HS-27A (cell line): ENCODE measurements at regions not wholly inside any gene's neighbourhood (a gene's known extent, or its start where the extent isn't known, plus 50 kb on each side); places are given as distances from the start of the nearest gene placed in this dataset.
A peak's percentile ranks its signal among the peaks of the same experiment; 100 is the strongest.
"Not testable (repeated sequence)": the region's sequence is repeated elsewhere in the genome, so short reads cannot be mapped to it uniquely, and the experiment has no call there.

Experiments
- DNase-seq: peaks from one replicate; pipeline ENCODE4 v3.0.0-alpha.2; 2012; ENCODE audit warnings: low read depth, missing footprints

GRCh38 chr1:206362994-206363393 is 107.3 kb upstream of the IKBKE start:
- not testable (repeated sequence) for DNase-seq

- not testable (repeated sequence) for DNase-seq
Measured at GRCh38 chr1:206365271-206365670, 105.0 kb upstream of the IKBKE start.

DNA sequence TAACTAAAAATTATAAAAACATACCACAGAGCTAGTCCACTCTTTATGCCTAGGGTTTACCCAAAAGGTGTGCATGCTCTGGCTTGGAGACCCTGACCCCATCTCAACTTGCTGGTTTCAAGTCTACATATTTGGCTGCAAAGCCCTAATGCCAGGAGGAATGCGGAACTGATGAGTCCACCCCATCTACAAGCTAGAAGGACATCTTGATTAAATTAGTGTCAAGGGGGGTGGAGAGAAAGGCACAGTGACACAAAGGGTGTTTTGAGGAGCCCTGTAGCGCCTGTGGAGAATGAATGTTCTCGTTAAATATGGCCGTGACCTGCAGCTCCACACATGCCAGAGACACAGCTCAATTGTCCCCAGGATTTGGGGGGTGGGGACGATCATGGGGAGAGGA is 104.1 kb upstream of the IKBKE start:
- not testable (repeated sequence) for DNase-seq

DNA sequence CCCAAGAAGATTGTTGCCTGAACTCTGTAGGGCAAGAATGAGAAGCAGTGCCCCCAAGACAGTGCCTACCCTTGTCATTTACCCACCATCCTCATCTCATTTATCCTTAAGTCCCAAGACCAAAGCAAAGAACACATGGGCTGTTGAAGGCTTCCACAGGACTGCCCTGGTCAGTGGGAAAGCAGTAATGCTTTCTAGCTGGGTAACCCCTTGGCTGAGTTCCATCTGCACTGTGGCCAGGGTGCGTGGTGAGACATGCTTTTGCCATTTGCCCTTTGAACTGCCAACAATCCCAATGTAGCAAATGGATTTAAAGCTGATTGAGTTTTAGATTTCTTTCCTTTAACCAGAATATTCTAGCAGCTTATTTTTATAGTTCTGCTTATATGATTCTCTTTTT is 103.5 kb upstream of the IKBKE start:
- DNase-seq, result not testable (repeated sequence)

GRCh38 chr1:206367955-206368622 is 102.2 kb upstream of the IKBKE start:
- DNase-seq, result not testable (repeated sequence)

- not testable (repeated sequence) for DNase-seq
Measured at GRCh38 chr1:206374725-206375124, 95.6 kb upstream of the IKBKE start.

- DNase-seq, result not testable (repeated sequence)
Measured at GRCh38 chr1:206375552-206375951, 94.7 kb upstream of the IKBKE start.

DNA sequence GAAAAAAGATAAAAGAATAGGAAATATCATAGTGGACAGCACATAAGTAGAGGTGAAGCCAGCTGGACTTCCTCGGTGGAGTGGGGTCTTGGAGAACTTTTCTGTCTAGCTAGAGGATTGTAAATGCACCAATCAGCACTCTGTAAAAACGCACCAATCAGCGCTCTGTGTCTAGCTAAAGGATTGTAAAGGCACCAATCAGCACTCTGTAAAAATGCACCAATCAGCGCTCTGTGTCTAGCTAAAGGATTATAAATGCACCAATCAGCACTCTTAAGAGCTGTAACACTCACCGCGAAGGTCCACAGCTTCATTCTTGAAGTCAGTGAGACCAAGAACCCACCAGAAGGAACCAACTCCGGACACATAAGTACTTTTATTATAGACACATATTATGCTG is 91.8 kb upstream of the IKBKE start:
- not testable (repeated sequence) for DNase-seq

- DNase-seq, result not testable (repeated sequence)
Measured at GRCh38 chr1:206379245-206379644, 91.0 kb upstream of the IKBKE start.

DNA sequence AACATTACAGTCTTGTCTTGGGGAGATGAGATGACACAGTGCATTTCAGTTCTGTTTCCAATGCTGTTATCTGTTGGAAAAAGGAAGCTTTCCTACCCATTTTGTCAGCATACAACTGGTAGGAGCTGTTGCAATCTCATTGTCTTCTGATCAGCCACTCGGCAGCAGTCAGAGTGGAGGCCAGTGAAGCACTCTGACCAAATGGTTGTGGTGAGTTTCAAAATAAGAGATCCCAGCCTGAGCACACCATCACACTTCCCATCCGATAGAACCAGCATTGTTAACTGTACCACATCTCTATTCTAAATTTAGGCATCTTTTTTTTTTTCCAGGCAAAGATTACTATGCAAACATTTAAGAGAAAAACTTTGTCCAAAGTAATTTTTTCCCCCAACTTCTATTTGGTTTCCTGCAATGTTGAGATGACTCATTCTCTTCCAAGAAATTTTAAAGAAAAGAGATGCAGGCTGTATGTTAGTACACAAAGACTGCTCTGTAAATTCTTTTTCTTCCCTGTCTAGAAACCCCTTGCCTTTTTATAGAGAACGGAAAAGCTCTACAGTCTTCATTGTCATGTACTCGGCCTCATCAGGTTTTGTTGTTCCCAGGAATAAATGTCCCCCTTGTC is 90.0 kb upstream of the IKBKE start:
- not testable (repeated sequence) for DNase-seq

- DNase-seq, result not testable (repeated sequence)
Measured at GRCh38 chr1:206380791-206381610, 89.3 kb upstream of the IKBKE start.

GRCh38 chr1:206384029-206384807 is 86.1 kb upstream of the IKBKE start:
- DNase-seq, result peak; percentile 24

GRCh38 chr1:206384891-206385290 is 85.4 kb upstream of the IKBKE start:
- not testable (repeated sequence) for DNase-seq

GRCh38 chr1:206387631-206388030 is 82.6 kb upstream of the IKBKE start:
- DNase-seq, result not testable (repeated sequence)

DNA sequence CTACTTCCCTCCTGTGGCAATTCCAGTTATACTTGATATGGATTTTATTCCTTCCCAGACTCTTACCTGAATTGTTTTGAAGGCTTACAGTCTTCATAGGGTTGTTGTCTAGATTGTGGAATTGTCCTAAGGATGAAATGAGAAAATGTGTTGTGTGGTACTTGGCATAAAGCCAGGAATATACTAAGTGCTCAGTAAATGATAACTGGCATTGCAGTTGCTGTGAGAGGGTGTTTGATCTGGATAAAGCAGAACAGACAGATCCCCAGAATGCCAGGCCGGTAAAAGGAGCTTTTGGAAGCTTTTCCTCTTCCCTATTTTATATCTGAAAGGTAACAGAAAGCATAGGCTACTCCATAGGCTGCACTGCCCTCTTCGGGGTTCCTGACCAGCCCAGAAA is 78.4 kb upstream of the IKBKE start:
- DNase-seq, result not testable (repeated sequence)

GRCh38 chr1:206397501-206397900 is 72.8 kb upstream of the IKBKE start:
- not testable (repeated sequence) for DNase-seq

DNA sequence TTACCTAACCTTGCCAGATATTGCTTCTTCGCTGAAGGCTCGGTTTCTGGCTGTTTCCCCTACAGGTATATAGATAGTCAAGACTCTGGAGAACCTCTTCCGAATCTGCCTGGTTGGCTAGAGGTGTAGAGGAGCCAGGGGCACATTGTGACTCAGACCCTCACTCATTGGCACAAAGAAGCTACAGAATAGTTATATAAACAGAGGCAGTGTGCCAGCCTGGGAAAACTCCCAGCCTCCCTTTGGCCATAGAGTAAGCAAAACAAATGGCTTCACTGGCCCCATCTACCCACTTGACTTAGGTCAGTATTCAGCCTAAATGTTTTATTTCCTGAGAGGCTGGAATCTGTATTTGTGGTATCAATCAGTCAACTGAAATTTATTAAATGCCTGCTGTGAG is 72.0 kb upstream of the IKBKE start:
- DNase-seq, result not testable (repeated sequence)

DNA sequence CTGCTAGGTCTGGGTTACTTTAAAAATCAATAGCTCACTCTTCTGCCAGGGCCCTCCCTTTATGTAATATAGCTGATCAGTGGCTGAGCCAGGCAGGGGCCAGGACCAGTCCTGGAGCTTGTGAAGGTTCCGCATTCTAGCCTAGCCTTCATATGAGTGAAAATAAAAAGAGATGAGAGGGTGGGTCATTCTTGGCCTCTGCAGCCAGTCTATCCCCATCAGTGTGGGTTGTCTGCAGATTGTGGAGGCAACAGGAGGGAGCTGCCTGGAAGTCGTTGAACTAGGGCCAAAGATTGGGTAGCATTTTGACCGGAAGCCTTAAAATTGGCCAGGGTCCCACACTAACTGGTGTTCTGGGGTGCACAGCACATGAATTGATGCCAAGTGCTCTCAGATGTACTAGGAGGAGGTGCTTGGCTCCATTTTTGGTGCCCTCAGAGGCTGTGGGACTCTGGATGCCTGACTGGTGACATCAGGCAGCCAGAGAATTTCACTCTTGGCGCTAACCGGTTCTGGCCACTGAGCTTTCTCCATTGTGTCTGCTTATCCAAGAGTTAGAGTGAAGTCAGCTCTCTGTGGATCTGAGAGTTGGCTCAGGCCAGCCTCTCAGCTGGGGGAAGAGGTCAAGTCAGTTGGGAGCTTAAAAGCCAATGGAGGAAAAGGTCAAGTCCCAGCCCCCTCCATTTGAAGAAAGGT is 66.5 kb upstream of the IKBKE start:
- DNase-seq, result not testable (repeated sequence)

GRCh38 chr1:206404309-206405027 is 65.8 kb upstream of the IKBKE start:
- DNase-seq, result not testable (repeated sequence)

GRCh38 chr1:206405282-206405681 is 65.0 kb upstream of the IKBKE start:
- not testable (repeated sequence) for DNase-seq
